Thymus (tissue), 11 donors: ENCODE measurements at regions not wholly inside any gene's neighbourhood (a gene's known extent, or its start where the extent isn't known, plus 50 kb on each side); places are given as distances from the start of the nearest gene placed in this dataset.

Experiments
- DNase-seq, 9 donors: peaks; one replicate each; pipeline ENCODE4 v3.0.0-alpha.2; 2013; ENCODE audit warnings: low spot score in 9 of 9, low read depth in 6 of 9, missing footprints in 1 of 9
- H3K27ac ChIP-seq, 2 donors: one replicate each; pipeline ENCODE4 v1.5.1; 2013; ENCODE audit warnings: control low read depth in 1 of 2, low read depth in 1 of 2, low read length in 1 of 2, mild to moderate bottlenecking in 1 of 2, moderate library complexity in 1 of 2
- H3K27me3 ChIP-seq, 2 donors: one replicate each; pipeline ENCODE4 v1.5.1; 2013; ENCODE audit warnings: low read length in 1 of 2; ENCODE audit not compliant: control insufficient read depth in 2 of 2, insufficient read depth in 1 of 2
- H3K36me3 ChIP-seq, 2 donors: one replicate each; pipeline ENCODE4 v1.5.1; 2013; ENCODE audit warnings: low read length in 1 of 2, mild to moderate bottlenecking in 1 of 2, moderate library complexity in 1 of 2; ENCODE audit not compliant: control insufficient read depth in 2 of 2, insufficient read depth in 2 of 2
- H3K4me1 ChIP-seq, 2 donors: one replicate each; pipeline ENCODE4 v1.5.1; 2013; ENCODE audit warnings: low read length in 2 of 2; ENCODE audit not compliant: control insufficient read depth in 2 of 2, insufficient read depth in 2 of 2
- H3K4me3 ChIP-seq, 2 donors: one replicate each; pipeline ENCODE4 v1.5.1; 2013; ENCODE audit warnings: low read length in 2 of 2, control low read depth in 1 of 2, mild to moderate bottlenecking in 1 of 2
- H3K9me3 ChIP-seq, 2 donors: one replicate each; pipeline ENCODE4 v1.5.1; 2013; ENCODE audit warnings: low read length in 1 of 2, mild to moderate bottlenecking in 1 of 2; ENCODE audit not compliant: control insufficient read depth in 2 of 2, insufficient read depth in 1 of 2
- WGBS: extraction: QIAGEN DNeasy Blood & Tissue Kit; methylation state at CpG from one replicate; pipeline ENCODE4 v1.1.7; 2013; 5-methylcytosine and 5-hydroxymethylcytosine counted together
- donor health status: healthy.

DNA sequence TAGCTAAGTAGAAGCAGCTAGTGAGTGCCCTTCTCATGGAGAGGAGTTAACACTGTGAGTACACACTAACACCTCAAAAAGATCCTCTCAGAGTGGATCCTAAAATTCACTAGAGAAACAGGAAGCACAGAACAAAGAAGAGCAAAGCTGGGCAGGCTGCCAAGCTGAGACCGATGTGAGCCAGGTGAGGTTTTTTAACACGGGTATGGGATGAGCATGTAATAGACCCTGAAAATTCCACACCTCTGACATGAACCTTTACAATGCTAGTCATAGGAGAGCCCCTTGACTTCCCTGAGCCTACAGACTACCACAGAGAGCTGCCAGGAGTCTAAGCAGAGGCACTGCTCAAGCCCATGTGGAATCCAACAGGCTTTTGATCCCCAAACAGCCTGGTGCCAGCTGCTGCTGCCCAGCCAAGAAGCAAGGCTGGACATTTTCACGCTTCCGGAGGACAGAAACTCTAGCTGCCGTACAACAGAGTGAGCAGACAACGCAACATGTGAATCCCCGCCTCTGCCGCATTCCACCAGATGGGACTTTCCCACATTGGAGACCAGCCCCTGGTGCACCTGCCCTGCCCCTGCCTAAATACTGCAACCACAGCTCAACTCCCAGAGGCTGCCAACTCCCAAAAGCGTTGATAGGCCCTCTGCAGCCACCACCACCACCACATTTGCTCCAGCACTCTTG, 280.8 kb downstream of the CDH10 start:
- H3K36me3 ChIP-seq, result no peaks in the 10 kb centered on the region
- H3K27me3 ChIP-seq, result no peaks in the 10 kb centered on the region
- H3K4me3 ChIP-seq, result no peak overlapping the region
- no peaks in the 10 kb centered on the region for H3K4me1 ChIP-seq
- no peak overlapping the region for H3K27ac ChIP-seq
- 87% methylated on average over 9 of the region's 9 CpGs for WGBS
- peaks cover 0 to 10% of the 10 kb centered on the region in 2 donors for H3K9me3 ChIP-seq
- DNase-seq, result peak in 1 of 9 donors; percentile 12

DNA sequence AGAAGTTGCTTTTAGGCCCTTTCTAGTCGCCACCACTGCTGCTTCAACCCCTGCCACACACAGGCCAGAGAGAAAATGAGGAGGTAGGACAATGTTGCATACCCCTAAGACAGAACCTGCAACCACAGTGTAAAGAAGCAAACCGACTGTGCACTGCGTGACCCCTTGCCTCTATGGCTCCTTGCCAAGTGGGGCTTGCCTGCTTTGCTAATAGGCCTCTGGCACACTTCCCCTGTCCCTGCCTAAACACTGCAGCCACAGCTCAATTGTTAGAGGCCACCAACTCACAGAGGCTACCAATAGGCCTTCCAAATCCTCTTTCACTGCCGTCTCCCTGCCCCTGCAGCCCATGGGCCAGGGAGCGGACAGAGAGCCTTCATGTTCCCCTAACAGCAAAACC, 280.1 kb downstream of the CDH10 start:
- Histone ChIP-seq H3K27me3 (no peaks in the 10 kb centered on the region), H3K9me3 (peaks cover 0 to 10% of the 10 kb centered on the region in 2 donors), H3K4me1 (no peaks in the 10 kb centered on the region), H3K4me3 (no peak overlapping the region), H3K27ac (no peak overlapping the region), H3K36me3 (no peaks in the 10 kb centered on the region)
- no peak for DNase-seq
- 91% methylated on average over 5 of the region's 5 CpGs for WGBS

DNA sequence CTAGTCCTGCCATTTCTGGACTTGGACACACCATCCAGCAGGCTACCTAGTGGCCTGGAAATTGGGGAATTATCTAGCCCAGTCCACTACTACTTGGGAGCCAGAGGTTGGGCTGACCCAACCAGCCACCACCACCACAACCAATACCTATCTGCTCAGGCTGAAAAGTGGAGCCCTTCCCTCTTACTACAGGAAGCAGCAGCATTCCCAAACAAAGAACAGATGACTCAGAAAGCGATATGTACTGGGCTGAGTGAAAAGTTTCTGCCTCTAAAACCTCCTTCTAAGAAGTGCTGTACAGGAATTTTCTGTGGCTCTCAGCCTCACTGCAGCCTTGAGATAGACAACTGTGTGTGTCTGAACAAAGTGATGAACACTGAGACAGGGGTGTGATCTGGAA, 279.4 kb downstream of the CDH10 start:
- no peak for DNase-seq
- 91% methylated on average over 1 of the region's 1 CpG for WGBS

DNA sequence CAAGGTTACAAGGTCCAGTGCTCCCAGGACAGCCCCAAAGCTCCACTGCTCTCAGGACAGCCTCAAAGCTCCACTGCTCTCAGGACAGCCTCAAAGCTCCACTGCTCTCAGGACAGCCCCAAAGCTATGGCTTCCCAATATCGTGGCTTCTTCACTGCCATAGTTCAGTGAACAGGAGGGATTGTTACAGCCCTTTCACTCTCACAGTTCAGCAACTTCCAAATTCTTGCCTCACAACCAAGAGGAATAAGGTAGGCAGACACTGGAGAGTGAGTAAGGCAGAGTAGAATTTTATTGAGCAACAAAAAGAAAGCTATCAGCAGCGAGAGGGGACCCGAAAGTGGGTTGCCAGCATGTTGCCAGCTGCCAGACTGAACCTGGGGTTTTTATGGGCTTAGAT, 277.6 kb downstream of the CDH10 start:
- Histone ChIP-seq H3K4me1 (no peaks in the 10 kb centered on the region), H3K9me3 (peaks cover 0 to 10% of the 10 kb centered on the region in 2 donors), H3K27me3 (no peaks in the 10 kb centered on the region), H3K27ac (no peak overlapping the region), H3K4me3 (no peak overlapping the region), H3K36me3 (no peaks in the 10 kb centered on the region)
- DNase-seq, result no peak
- 92% methylated on average over 3 of the region's 3 CpGs for WGBS

More for the DNA sequence above, 279.4 kb downstream of the CDH10 start:
- Histone ChIP-seq H3K36me3 (no peaks in the 10 kb centered on the region), H3K9me3 (peaks cover 0 to 10% of the 10 kb centered on the region in 2 donors), H3K4me1 (no peaks in the 10 kb centered on the region), H3K27ac (no peak overlapping the region), H3K27me3 (no peaks in the 10 kb centered on the region), H3K4me3 (no peak overlapping the region)

DNA sequence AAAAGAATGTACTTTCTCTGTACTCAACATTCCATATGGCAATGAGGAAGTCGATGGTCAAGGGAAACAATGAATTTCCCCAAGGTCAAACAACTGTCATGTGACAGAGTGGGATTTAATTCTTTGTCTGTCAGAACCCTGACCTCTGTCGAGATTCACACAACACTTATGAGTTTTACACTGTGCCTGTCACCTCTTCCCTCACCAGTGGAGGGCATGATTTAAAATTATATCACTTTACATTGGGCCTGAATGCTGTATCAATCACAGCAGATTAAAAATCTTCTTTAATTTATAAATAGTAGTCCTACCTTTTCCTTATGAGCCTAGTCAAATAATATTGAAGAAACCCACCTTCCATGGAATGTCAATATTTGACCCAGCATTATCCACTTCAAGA, 276.7 kb downstream of the CDH10 start:
- Histone ChIP-seq H3K4me1 (no peaks in the 10 kb centered on the region), H3K27me3 (no peaks in the 10 kb centered on the region), H3K36me3 (no peaks in the 10 kb centered on the region), H3K4me3 (no peak overlapping the region), H3K9me3 (peaks cover 0 to 10% of the 10 kb centered on the region in 2 donors), H3K27ac (no peak overlapping the region)
- DNase-seq, result no peak
- 66% methylated on average over 2 of the region's 2 CpGs for WGBS

DNA sequence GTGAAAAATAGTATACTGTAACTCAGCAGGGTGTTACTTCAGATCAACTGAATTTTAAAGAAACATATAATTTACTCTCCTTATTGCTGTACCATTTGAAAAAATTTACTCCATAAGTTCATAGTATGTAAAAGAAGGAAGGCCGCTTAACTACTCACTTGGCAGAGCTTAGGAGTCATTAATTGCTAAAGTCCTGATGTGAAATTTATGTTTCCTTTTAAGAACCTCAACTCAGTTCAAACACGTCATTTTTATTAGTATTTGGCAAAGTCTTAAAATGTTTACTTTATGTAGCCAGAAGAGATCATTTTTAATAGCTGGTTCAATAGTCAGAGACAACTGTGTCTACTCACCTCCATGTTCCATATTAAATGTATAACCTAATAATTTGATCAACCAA, 268.6 kb downstream of the CDH10 start:
- Histone ChIP-seq H3K4me1 (no peaks in the 10 kb centered on the region), H3K9me3 (peaks cover 0 to 3% of the 10 kb centered on the region in 2 donors), H3K4me3 (no peak overlapping the region), H3K27me3 (no peaks in the 10 kb centered on the region), H3K27ac (no peak overlapping the region), H3K36me3 (no peaks in the 10 kb centered on the region)
- no peak for DNase-seq
- WGBS, result 94% methylated on average over 2 of the region's 2 CpGs

DNA sequence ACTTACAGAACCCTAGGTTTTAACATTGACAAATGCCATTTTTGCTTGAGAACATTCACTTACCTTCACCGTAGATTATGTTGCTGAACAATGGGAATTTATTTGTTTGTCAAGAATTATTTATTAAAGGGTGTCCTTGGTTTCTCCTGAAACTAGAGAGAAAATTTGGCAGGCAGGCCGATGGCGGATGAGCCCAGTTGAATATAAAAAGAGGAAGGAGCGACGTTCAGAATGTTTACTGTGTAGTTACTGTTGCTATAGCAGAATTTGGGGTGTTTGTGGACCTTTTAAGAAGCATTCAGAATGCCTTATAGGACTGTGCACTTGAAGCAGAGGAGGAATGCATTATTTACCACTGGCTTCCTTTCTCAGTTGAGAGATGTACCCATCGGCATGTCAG, 268.2 kb downstream of the CDH10 start:
- H3K27me3 ChIP-seq, result no peaks in the 10 kb centered on the region
- H3K9me3 ChIP-seq, result peaks cover 0 to 3% of the 10 kb centered on the region in 2 donors
- no peak for DNase-seq
- no peaks in the 10 kb centered on the region for H3K36me3 ChIP-seq
- WGBS, result 88% methylated on average over 6 of the region's 6 CpGs
- no peak overlapping the region for H3K4me3 ChIP-seq
- no peaks in the 10 kb centered on the region for H3K4me1 ChIP-seq
- no peak overlapping the region for H3K27ac ChIP-seq

DNA sequence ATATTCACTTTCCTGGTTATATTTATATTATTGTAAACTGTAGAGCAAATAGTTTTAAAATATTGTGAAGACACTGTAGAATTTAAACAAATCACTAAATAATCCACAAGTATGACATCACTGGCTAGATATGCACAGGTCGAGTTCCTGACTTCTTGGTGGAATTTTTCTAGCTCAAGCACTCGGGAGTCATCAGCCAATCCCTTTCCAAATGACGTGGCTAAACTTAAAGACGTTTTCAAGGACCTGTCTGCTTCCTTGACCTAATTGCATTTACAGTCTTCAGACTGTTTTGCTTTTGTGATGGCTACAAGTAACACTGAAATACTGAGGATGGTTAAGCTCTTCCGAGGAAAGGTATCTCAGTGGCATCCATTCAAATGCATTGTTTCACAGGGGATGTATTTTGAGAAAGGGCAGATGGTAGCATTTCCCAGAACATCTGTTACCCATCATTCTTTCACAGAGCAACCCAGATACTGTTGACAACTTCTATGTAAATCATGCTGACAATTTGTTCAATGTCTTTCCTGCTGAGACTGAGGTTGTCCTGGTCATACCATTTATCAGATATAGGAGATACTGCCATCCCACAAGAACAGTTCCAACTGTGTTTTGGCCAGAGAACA, 262.8 kb downstream of the CDH10 start:
- Histone ChIP-seq H3K4me3 (no peak overlapping the region), H3K27ac (no peak overlapping the region), H3K27me3 (no peaks in the 10 kb centered on the region), H3K9me3 (peaks cover 0 to 3% of the 10 kb centered on the region in 2 donors), H3K4me1 (no peaks in the 10 kb centered on the region), H3K36me3 (no peaks in the 10 kb centered on the region)
- no peak for DNase-seq
- 82% methylated on average over 5 of the region's 5 CpGs for WGBS

DNA sequence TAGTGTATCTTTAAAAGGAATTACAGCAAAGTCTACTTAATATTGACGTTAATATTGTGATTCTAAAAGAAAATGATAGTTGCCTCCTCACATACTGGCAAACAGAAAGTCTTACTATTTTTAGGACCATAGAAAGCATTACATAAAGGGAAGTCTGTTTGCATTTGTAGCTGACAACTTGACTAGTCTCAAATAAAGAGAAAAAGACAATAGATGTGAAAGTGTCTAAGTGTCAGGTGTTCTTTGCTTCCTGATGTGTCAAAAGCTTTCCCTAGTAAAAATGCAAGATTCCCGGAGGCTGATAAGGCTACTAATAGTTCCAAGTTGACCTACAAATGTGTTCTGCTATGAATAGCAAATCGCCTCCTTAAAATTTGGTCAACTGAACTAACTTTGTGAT, 259.7 kb downstream of the CDH10 start:
- WGBS, result 76% methylated on average over 3 of the region's 3 CpGs

More for the DNA sequence above, 259.7 kb downstream of the CDH10 start:
- Histone ChIP-seq H3K27ac (no peak overlapping the region), H3K4me1 (no peaks in the 10 kb centered on the region), H3K27me3 (no peaks in the 10 kb centered on the region), H3K4me3 (no peak overlapping the region), H3K9me3 (peaks cover 0 to 3% of the 10 kb centered on the region in 2 donors), H3K36me3 (no peaks in the 10 kb centered on the region)
- no peak for DNase-seq
